GM23338 (cell line): ENCODE measurements at regions not wholly inside any gene's neighbourhood (a gene's known extent, or its start where the extent isn't known, plus 50 kb on each side); places are given as distances from the start of the nearest gene placed in this dataset.

ENCODE experiments used
- ATAC-seq: fragments of 200-7000 bp; cut with Tn5 transposase; 3 replicates; pipeline ENCODE4 v1.9.1; 2020
- DNase-seq: peaks from one replicate; pipeline ENCODE4 v3.0.0-alpha.2; 2015; ENCODE audit warnings: low spot score
- H2AFZ ChIP-seq: fragments of 200-600 bp; sonication (generic); 2 replicates; pipeline ENCODE4 v1.8.0; 2016; ENCODE audit warnings: antibody characterized with exemption, mild to moderate bottlenecking, moderate library complexity
- H3F3A ChIP-seq: fragments of 200-600 bp; sonication (generic); replicated peaks from 2 replicates; pipeline ENCODE4 v1.8.0; 2017; ENCODE audit warnings: antibody characterized with exemption, mixed run types, low read depth
- H3K27ac ChIP-seq: fragments of 200-600 bp; sonication (generic); 2 replicates; pipeline ENCODE4 v1.6.1; 2016; ENCODE audit warnings: low read depth
- H3K27me3 ChIP-seq: fragments of 200-600 bp; sonication (generic); 2 replicates; pipeline ENCODE4 v1.8.0; 2016; ENCODE audit warnings: mild to moderate bottlenecking, mixed run types, moderate library complexity; ENCODE audit not compliant: insufficient read depth
- H3K36me3 ChIP-seq: fragments of 200-600 bp; sonication (generic); 2 replicates; pipeline ENCODE4 v1.8.0; 2016; ENCODE audit warnings: mild to moderate bottlenecking; ENCODE audit not compliant: insufficient read depth
- H3K4me1 ChIP-seq: fragments of 200-600 bp; sonication (generic); 2 replicates; pipeline ENCODE4 v1.8.0; 2016; ENCODE audit warnings: mild to moderate bottlenecking, moderate library complexity; ENCODE audit not compliant: insufficient read depth
- H3K4me2 ChIP-seq: fragments of 200-600 bp; sonication (generic); 2 replicates; pipeline ENCODE4 v1.7.1; 2017; ENCODE audit warnings: mixed run types
- H3K4me3 ChIP-seq: fragments of 200-600 bp; sonication (generic); 2 replicates; pipeline ENCODE4 v1.6.1; 2016; ENCODE audit warnings: mixed run types
- H3K79me2 ChIP-seq: fragments of 200-600 bp; sonication (generic); replicated peaks from 2 replicates; pipeline ENCODE4 v1.8.0; 2017; ENCODE audit warnings: mild to moderate bottlenecking; ENCODE audit not compliant: insufficient read depth
- H3K9me2 ChIP-seq: fragments of 200-600 bp; sonication (generic); 2 replicates; pipeline ENCODE4 v1.8.0; 2017; ENCODE audit not compliant: insufficient read depth
- H4K20me1 ChIP-seq: fragments of 200-600 bp; sonication (generic); replicated peaks from 2 replicates; pipeline ENCODE4 v1.8.0; 2017; ENCODE audit warnings: mild to moderate bottlenecking; ENCODE audit not compliant: insufficient read depth
- H3K27ac Mint-ChIP-seq: 2 replicates; pipeline ENCODE4 v1.8.0; 2020; ENCODE audit warnings: inconsistent platforms, mild to moderate bottlenecking, moderate library complexity, mixed read lengths
- H3K27me3 Mint-ChIP-seq: 3 replicates; pipeline ENCODE4 v1.8.0; 2022; ENCODE audit warnings: low read depth, mild to moderate bottlenecking, moderate library complexity, mixed read lengths, inconsistent platforms; ENCODE audit not compliant: insufficient read depth, poor library complexity
- H3K36me3 Mint-ChIP-seq: 3 replicates; pipeline ENCODE4 v1.8.0; 2021; ENCODE audit warnings: low read depth, mild to moderate bottlenecking, inconsistent platforms, moderate library complexity, mixed read lengths
- H3K4me1 Mint-ChIP-seq: 3 replicates; pipeline ENCODE4 v1.8.0; 2020; ENCODE audit warnings: mild to moderate bottlenecking, inconsistent platforms, mixed read lengths
- H3K4me3 Mint-ChIP-seq: 3 replicates; pipeline ENCODE4 v1.8.0; 2021; ENCODE audit warnings: moderate library complexity, mild to moderate bottlenecking, inconsistent platforms, mixed read lengths
- H3K9me3 Mint-ChIP-seq: 3 replicates; pipeline ENCODE4 v1.8.0; 2020; ENCODE audit warnings: moderate library complexity, mild to moderate bottlenecking, inconsistent platforms, mixed read lengths
- CREB1 ChIP-seq: fragments of 250-450 bp; sonication (Bioruptor Pico); IDR thresholded peaks from 2 replicates; pipeline ENCODE4 v1.5.0; 2020; ENCODE audit warnings: low read depth, mild to moderate bottlenecking, moderate library complexity
- CTCF ChIP-seq, 2 experiments: fragments of 200-600 bp in 1 of 2; sonication (generic) in 1 of 2; conservative IDR thresholded peaks; 2 replicates each; pipeline versions ENCODE4 v1.5.1 to v1.6.1; 2016 to 2017; ENCODE audit warnings: antibody characterized with exemption in 2 of 2, low read depth in 2 of 2, mild to moderate bottlenecking in 2 of 2, moderate library complexity in 1 of 2
- ETS1 ChIP-seq: IDR thresholded peaks from 2 replicates; pipeline ENCODE4 v1.6.1; 2016; ENCODE audit warnings: antibody characterized with exemption
- EZH2 ChIP-seq: fragments of 200-600 bp; sonication (generic); IDR thresholded peaks from one replicate; pipeline ENCODE4 v1.8.0; 2017; ENCODE audit warnings: antibody characterized with exemption, mild to moderate bottlenecking, low read depth; ENCODE audit not compliant: unreplicated experiment
- EZH2phosphoT487 ChIP-seq: fragments of 200-600 bp; sonication (generic); IDR thresholded peaks from one replicate; pipeline ENCODE4 v1.8.1; 2018; ENCODE audit warnings: antibody characterized with exemption; ENCODE audit not compliant: unreplicated experiment
- JUNB ChIP-seq: IDR thresholded peaks from one replicate; pipeline ENCODE4 v1.6.1; 2016; ENCODE audit warnings: antibody characterized with exemption; ENCODE audit not compliant: unreplicated experiment
- NANOG ChIP-seq: IDR thresholded peaks from 2 replicates; pipeline ENCODE4 v1.6.1; 2016; ENCODE audit warnings: antibody characterized with exemption, borderline replicate concordance
- POLR2AphosphoS5 ChIP-seq: IDR thresholded peaks from 2 replicates; pipeline ENCODE4 v1.6.1; 2016; ENCODE audit warnings: antibody characterized with exemption, low read depth
- STAT1 ChIP-seq: IDR thresholded peaks from one replicate; pipeline ENCODE4 v1.6.1; 2016; ENCODE audit warnings: antibody characterized with exemption; ENCODE audit not compliant: unreplicated experiment
- ZNF114 ChIP-seq: fragments of 250-450 bp; sonication (Bioruptor Pico); IDR thresholded peaks from 2 replicates; pipeline ENCODE4 v1.5.0; 2020; ENCODE audit warnings: mild to moderate bottlenecking, moderate library complexity
- ZNF331 ChIP-seq: fragments of 250-450 bp; sonication (Bioruptor Pico); IDR thresholded peaks from 2 replicates; pipeline ENCODE4 v1.5.0; 2020; ENCODE audit warnings: low read depth, mild to moderate bottlenecking, moderate library complexity
- ZNF462 ChIP-seq: fragments of 250-450 bp; sonication (Bioruptor Pico); IDR thresholded peaks from 2 replicates; pipeline ENCODE4 v1.5.0; 2020; ENCODE audit warnings: mild to moderate bottlenecking, moderate library complexity

GRCh38 chr7:153324094-153324493, 564.5 kb downstream of the ACTR3B start:
- no peak for ATAC-seq
- no peak overlapping the region for H3K4me3 ChIP-seq
- no peaks in the 10 kb centered on the region for H3K9me2 ChIP-seq
- H3K9me3 Mint-ChIP-seq, result peaks cover 94% of the 10 kb centered on the region
- TF ChIP-seq JUNB (no peak), POLR2AphosphoS5 (no peak)
- no peaks in the 10 kb centered on the region for H3K79me2 ChIP-seq
- H3K27ac ChIP-seq, result no peak overlapping the region
- no peak overlapping the region for H3K27ac Mint-ChIP-seq
- H2AFZ ChIP-seq, result no peak overlapping the region
- H3F3A ChIP-seq, result no peaks in the 10 kb centered on the region
- no peak overlapping the region for H3K4me3 Mint-ChIP-seq
- no peak overlapping the region for H3K4me2 ChIP-seq
- H4K20me1 ChIP-seq, result no peaks in the 10 kb centered on the region
- H3K4me1 Mint-ChIP-seq, result no peaks in the 10 kb centered on the region
- H3K36me3 Mint-ChIP-seq, result peaks cover 42% of the 10 kb centered on the region
- no peaks in the 10 kb centered on the region for H3K27me3 ChIP-seq
- H3K27me3 Mint-ChIP-seq, result peaks cover 4% of the 10 kb centered on the region
- no peak for DNase-seq
- H3K4me1 ChIP-seq, result no peaks in the 10 kb centered on the region
- no peaks in the 10 kb centered on the region for H3K36me3 ChIP-seq

- Mint-ChIP-seq H3K36me3 (peaks cover 30% of the 10 kb centered on the region), H3K27ac (no peak overlapping the region), H3K4me3 (no peak overlapping the region), H3K4me1 (no peaks in the 10 kb centered on the region), H3K27me3 (peaks cover 6% of the 10 kb centered on the region), H3K9me3 (peaks cover 91% of the 10 kb centered on the region)
- no peaks in the 10 kb centered on the region for H3K36me3 ChIP-seq
- H3K4me2 ChIP-seq, result no peak overlapping the region
- no peaks in the 10 kb centered on the region for H3K79me2 ChIP-seq
- no peaks in the 10 kb centered on the region for H3F3A ChIP-seq
- H3K27me3 ChIP-seq, result no peaks in the 10 kb centered on the region
- no peak overlapping the region for H3K27ac ChIP-seq
- DNase-seq (no peak), ATAC-seq (no peak)
- no peaks in the 10 kb centered on the region for H3K4me1 ChIP-seq
- no peaks in the 10 kb centered on the region for H4K20me1 ChIP-seq
- no peak overlapping the region for H3K4me3 ChIP-seq
- no peaks in the 10 kb centered on the region for H3K9me2 ChIP-seq
- H2AFZ ChIP-seq, result no peak overlapping the region
- TF ChIP-seq EZH2 (no peak), CTCF (conservative IDR thresholded peaks at IDR 0.05; ENCODE audit: low read depth in 2 of 2) (no peak), ZNF114 (no peak), EZH2phosphoT487 (no peak), NANOG (no peak), JUNB (no peak), ZNF462 (CRISPR knock-in tag) (no peak), STAT1 (no peak), CREB1 (CRISPR knock-in tag) (no peak), ZNF331 (CRISPR knock-in tag) (no peak), ETS1 (no peak), POLR2AphosphoS5 (no peak)
Measured at GRCh38 chr7:153327683-153328082, 568.1 kb downstream of the ACTR3B start.
